AG09319 (cell line): ENCODE measurements at regions not wholly inside any gene's neighbourhood (a gene's known extent, or its start where the extent isn't known, plus 50 kb on each side); places are given as distances from the start of the nearest gene placed in this dataset.
"Not testable (repeated sequence)": the region's sequence is repeated elsewhere in the genome, so short reads cannot be mapped to it uniquely, and the experiment has no call there.

Source experiments
- DNase-seq: peaks from one replicate; pipeline ENCODE4 v3.0.0-alpha.2; 2010; ENCODE audit warnings: low read depth; ENCODE audit errors: extremely low read depth
- CTCF ChIP-seq: IDR thresholded peaks from 2 replicates; pipeline ENCODE4 v1.5.1; 2011; ENCODE audit warnings: low read depth, mild to moderate bottlenecking, inconsistent platforms, low read length, moderate library complexity

GRCh38 chr10:89975771-89976170 is 274.4 kb downstream of the KIF20B start:
- no peak for DNase-seq
- TF ChIP-seq CTCF, result no peak

- DNase-seq, result no peak
- no peak for TF ChIP-seq CTCF
Observed at GRCh38 chr10:89978081-89978480, 276.7 kb downstream of the KIF20B start.

GRCh38 chr10:89979726-89980125 is 278.3 kb downstream of the KIF20B start:
- no peak for TF ChIP-seq CTCF
- no peak for DNase-seq

GRCh38 chr10:89980166-89980565 is 278.8 kb downstream of the KIF20B start:
- no peak for TF ChIP-seq CTCF
- DNase-seq, result no peak

- DNase-seq, result no peak
- no peak for TF ChIP-seq CTCF
Observed at GRCh38 chr10:89981891-89982290, 280.5 kb downstream of the KIF20B start.

GRCh38 chr10:89985446-89985845 is 284.1 kb downstream of the KIF20B start:
- TF ChIP-seq CTCF, result no peak
- no peak for DNase-seq

GRCh38 chr10:89988361-89988760 is 287.0 kb downstream of the KIF20B start:
- not testable (repeated sequence) for DNase-seq

- TF ChIP-seq CTCF, result no peak
- DNase-seq, result no peak
Observed at GRCh38 chr10:89992575-89992974, 291.2 kb downstream of the KIF20B start.
